ENCODE measurements at regions not wholly inside any gene's neighbourhood (a gene's known extent, or its start where the extent isn't known, plus 50 kb on each side); places are given as distances from the start of the nearest gene placed in this dataset.

GRCh38 chr6:90387383-90387775 lies 90.7 kb upstream of the BACH2 start:
- ATAC-seq = no peak

More at GRCh38 chr6:90387383-90387775, 90.7 kb upstream of the BACH2 start:
- Histone ChIP-seq H3K4me3 (no peak overlapping the region), H3F3A (replicated peaks; ENCODE audit: low read depth) (0 out of 2 replicates have a peak, but pooled peaks cover 3% of the 10 kb centered on the region), H3K27me3 (ENCODE audit: insufficient read depth) (no peaks in the 10 kb centered on the region), H3K9me2 (ENCODE audit: insufficient read depth) (no peaks in the 10 kb centered on the region), H3K4me2 (no peak overlapping the region), H4K20me1 (replicated peaks; ENCODE audit: insufficient read depth) (no peaks in the 10 kb centered on the region), H2AFZ (no peak overlapping the region), H3K79me2 (replicated peaks; ENCODE audit: insufficient read depth) (no peaks in the 10 kb centered on the region), H3K4me1 (ENCODE audit: insufficient read depth) (peaks cover 54% of the 10 kb centered on the region), H3K36me3 (ENCODE audit: insufficient read depth) (no peaks in the 10 kb centered on the region), H3K27ac (ENCODE audit: low read depth) (no peak overlapping the region)
- peaks cover 3% of the 10 kb centered on the region for H3K27me3 Mint-ChIP-seq (ENCODE audit: insufficient read depth, low read depth, poor library complexity)
- no peaks in the 10 kb centered on the region for H3K36me3 Mint-ChIP-seq (ENCODE audit: low read depth)
- H3K4me3 Mint-ChIP-seq = no peak overlapping the region
- DNase-seq (ENCODE audit: low spot score) = no peak
- peaks cover 57% of the 10 kb centered on the region for H3K4me1 Mint-ChIP-seq
- no peaks in the 10 kb centered on the region for H3K9me3 Mint-ChIP-seq
- no peak for TF ChIP-seq JUNB (IDR thresholded peaks at IDR 0.05; ENCODE audit: unreplicated experiment)
- TF ChIP-seq CTCF (conservative IDR thresholded peaks at IDR 0.05; ENCODE audit: low read depth in 2 of 2) = no peak
- TF ChIP-seq NANOG (IDR thresholded peaks at IDR 0.05; ENCODE audit: borderline replicate concordance) = no peak
- TF ChIP-seq POLR2AphosphoS5 (IDR thresholded peaks at IDR 0.05; ENCODE audit: low read depth) = no peak
- no peak for TF ChIP-seq STAT1 (IDR thresholded peaks at IDR 0.05; ENCODE audit: unreplicated experiment)
- TF ChIP-seq ZNF331 (CRISPR knock-in tag; IDR thresholded peaks at IDR 0.05; ENCODE audit: low read depth) = no peak
- TF ChIP-seq EZH2phosphoT487 (IDR thresholded peaks at IDR 0.05; ENCODE audit: unreplicated experiment) = no peak
- no peak for TF ChIP-seq ZNF462 (CRISPR knock-in tag; IDR thresholded peaks at IDR 0.05)
- no peak for TF ChIP-seq ETS1 (IDR thresholded peaks at IDR 0.05)
- no peak for TF ChIP-seq ZNF114 (CRISPR knock-in tag; IDR thresholded peaks at IDR 0.05)
- no peak for TF ChIP-seq CREB1 (CRISPR knock-in tag; IDR thresholded peaks at IDR 0.05; ENCODE audit: low read depth)
- no peak for TF ChIP-seq EZH2 (IDR thresholded peaks at IDR 0.05; ENCODE audit: low read depth, unreplicated experiment)
- no peak for TF ChIP-seq REST (IDR thresholded peaks at IDR 0.05; ENCODE audit: unreplicated experiment)
- no peak overlapping the region for H3K27ac Mint-ChIP-seq
